GM12878 (cell line): ENCODE measurements at regions not wholly inside any gene's neighbourhood (a gene's known extent, or its start where the extent isn't known, plus 50 kb on each side); places are given as distances from the start of the nearest gene placed in this dataset.

Source experiments
- ASH2L ChIP-seq: fragments of 300-600, 200-600 bp; sonication (generic); IDR thresholded peaks from 2 replicates; pipeline ENCODE4 v1.6.1; 2017; ENCODE audit warnings: low read depth, mild to moderate bottlenecking, borderline replicate concordance
- CHD4 ChIP-seq: fragments of 200-600 bp; sonication (generic); IDR thresholded peaks from 2 replicates; pipeline ENCODE4 v1.6.1; 2016; ENCODE audit warnings: mild to moderate bottlenecking
- EZH2 ChIP-seq: IDR thresholded peaks from 2 replicates; pipeline ENCODE4 v1.6.1; 2012; ENCODE audit warnings: low read depth, mild to moderate bottlenecking, control low read depth, inconsistent platforms, low read length, borderline replicate concordance; ENCODE audit not compliant: control insufficient read depth
- SP1 ChIP-seq: IDR thresholded peaks from one replicate; pipeline ENCODE4 v1.6.1; 2011; ENCODE audit warnings: low read depth, low read length
- TF ChIP-seq, protein P1 (sequence below), 3 experiments: IDR thresholded peaks in 2 of 3; conservative IDR thresholded peaks in 1 of 3; 2 replicates each; pipeline ENCODE4 v1.5.1; 2011; ENCODE audit warnings: low read depth in 3 of 3, low read length in 3 of 3, mild to moderate bottlenecking in 3 of 3, control low read depth in 2 of 3, moderate library complexity in 2 of 3, inconsistent platforms in 1 of 3, mixed read lengths in 1 of 3; ENCODE audit not compliant: control insufficient read depth in 2 of 3, insufficient read depth in 1 of 3; ENCODE audit errors: extremely low read depth in 1 of 3
- TF ChIP-seq, protein P2 (sequence below): IDR thresholded peaks from 2 replicates; pipeline ENCODE4 v1.6.1; 2012; ENCODE audit warnings: mild to moderate bottlenecking, low read depth, low read length

DNA sequence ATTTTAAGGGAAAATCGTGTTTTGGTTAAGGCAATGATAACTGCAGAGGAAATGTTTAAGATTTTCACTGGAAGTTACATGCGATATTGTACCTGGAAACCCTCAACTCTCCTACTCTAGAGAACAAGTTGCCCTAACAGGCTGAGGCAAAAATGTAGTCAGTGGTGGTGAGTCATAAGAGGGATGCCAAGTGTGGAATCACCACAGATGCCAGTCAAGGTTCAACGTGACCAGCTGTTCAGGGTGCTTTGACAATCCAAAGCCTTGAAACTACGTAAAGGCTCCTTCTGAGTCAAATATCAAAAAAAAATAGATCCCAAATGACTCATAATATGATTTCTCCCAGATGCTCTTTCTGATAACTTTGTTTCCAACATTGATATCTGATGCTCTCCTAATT is 77.9 kb upstream of the AFF2 start:
- TF ChIP-seq EZH2 (no peak), ASH2L (no peak), SP1 (no peak), CHD4 (no peak)
- TF ChIP-seq, protein P1, sequence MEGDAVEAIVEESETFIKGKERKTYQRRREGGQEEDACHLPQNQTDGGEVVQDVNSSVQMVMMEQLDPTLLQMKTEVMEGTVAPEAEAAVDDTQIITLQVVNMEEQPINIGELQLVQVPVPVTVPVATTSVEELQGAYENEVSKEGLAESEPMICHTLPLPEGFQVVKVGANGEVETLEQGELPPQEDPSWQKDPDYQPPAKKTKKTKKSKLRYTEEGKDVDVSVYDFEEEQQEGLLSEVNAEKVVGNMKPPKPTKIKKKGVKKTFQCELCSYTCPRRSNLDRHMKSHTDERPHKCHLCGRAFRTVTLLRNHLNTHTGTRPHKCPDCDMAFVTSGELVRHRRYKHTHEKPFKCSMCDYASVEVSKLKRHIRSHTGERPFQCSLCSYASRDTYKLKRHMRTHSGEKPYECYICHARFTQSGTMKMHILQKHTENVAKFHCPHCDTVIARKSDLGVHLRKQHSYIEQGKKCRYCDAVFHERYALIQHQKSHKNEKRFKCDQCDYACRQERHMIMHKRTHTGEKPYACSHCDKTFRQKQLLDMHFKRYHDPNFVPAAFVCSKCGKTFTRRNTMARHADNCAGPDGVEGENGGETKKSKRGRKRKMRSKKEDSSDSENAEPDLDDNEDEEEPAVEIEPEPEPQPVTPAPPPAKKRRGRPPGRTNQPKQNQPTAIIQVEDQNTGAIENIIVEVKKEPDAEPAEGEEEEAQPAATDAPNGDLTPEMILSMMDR (IDR thresholded peaks at IDR 0.05 in 2 of 3, conservative IDR thresholded peaks at IDR 0.05 in 1 of 3; ENCODE audit: control insufficient read depth in 2 of 3, extremely low read depth in 1 of 3, insufficient read depth in 1 of 3, low read depth in 3 of 3, low read length in 3 of 3) = no peak
- TF ChIP-seq, protein P2, sequence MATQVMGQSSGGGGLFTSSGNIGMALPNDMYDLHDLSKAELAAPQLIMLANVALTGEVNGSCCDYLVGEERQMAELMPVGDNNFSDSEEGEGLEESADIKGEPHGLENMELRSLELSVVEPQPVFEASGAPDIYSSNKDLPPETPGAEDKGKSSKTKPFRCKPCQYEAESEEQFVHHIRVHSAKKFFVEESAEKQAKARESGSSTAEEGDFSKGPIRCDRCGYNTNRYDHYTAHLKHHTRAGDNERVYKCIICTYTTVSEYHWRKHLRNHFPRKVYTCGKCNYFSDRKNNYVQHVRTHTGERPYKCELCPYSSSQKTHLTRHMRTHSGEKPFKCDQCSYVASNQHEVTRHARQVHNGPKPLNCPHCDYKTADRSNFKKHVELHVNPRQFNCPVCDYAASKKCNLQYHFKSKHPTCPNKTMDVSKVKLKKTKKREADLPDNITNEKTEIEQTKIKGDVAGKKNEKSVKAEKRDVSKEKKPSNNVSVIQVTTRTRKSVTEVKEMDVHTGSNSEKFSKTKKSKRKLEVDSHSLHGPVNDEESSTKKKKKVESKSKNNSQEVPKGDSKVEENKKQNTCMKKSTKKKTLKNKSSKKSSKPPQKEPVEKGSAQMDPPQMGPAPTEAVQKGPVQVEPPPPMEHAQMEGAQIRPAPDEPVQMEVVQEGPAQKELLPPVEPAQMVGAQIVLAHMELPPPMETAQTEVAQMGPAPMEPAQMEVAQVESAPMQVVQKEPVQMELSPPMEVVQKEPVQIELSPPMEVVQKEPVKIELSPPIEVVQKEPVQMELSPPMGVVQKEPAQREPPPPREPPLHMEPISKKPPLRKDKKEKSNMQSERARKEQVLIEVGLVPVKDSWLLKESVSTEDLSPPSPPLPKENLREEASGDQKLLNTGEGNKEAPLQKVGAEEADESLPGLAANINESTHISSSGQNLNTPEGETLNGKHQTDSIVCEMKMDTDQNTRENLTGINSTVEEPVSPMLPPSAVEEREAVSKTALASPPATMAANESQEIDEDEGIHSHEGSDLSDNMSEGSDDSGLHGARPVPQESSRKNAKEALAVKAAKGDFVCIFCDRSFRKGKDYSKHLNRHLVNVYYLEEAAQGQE = no peak
